ENCODE measurements at regions not wholly inside any gene's neighbourhood (a gene's known extent, or its start where the extent isn't known, plus 50 kb on each side); places are given as distances from the start of the nearest gene placed in this dataset.

- TF ChIP-seq, protein P1, sequence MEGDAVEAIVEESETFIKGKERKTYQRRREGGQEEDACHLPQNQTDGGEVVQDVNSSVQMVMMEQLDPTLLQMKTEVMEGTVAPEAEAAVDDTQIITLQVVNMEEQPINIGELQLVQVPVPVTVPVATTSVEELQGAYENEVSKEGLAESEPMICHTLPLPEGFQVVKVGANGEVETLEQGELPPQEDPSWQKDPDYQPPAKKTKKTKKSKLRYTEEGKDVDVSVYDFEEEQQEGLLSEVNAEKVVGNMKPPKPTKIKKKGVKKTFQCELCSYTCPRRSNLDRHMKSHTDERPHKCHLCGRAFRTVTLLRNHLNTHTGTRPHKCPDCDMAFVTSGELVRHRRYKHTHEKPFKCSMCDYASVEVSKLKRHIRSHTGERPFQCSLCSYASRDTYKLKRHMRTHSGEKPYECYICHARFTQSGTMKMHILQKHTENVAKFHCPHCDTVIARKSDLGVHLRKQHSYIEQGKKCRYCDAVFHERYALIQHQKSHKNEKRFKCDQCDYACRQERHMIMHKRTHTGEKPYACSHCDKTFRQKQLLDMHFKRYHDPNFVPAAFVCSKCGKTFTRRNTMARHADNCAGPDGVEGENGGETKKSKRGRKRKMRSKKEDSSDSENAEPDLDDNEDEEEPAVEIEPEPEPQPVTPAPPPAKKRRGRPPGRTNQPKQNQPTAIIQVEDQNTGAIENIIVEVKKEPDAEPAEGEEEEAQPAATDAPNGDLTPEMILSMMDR (IDR thresholded peaks at IDR 0.05; ENCODE audit: control insufficient read depth, insufficient read depth, low read depth, low read length, missing control alignments) = no peak
- DNase-seq (ENCODE audit: low read depth) = no peak
- H3K4me3 ChIP-seq (ENCODE audit: control insufficient read depth, low read depth, low read length) = no peak overlapping the region
These were observed 549.7 kb upstream of the TMEM132C start for GRCh38 chr12:127717278-127717677.

- TF ChIP-seq, protein P1 (IDR thresholded peaks at IDR 0.05; ENCODE audit: control insufficient read depth, insufficient read depth, low read depth, low read length, missing control alignments) = no peak
- no peak for DNase-seq (ENCODE audit: low read depth)
- no peak overlapping the region for H3K4me3 ChIP-seq (ENCODE audit: control insufficient read depth, low read depth, low read length)
These were observed 546.6 kb upstream of the TMEM132C start for GRCh38 chr12:127720334-127720733.

DNA sequence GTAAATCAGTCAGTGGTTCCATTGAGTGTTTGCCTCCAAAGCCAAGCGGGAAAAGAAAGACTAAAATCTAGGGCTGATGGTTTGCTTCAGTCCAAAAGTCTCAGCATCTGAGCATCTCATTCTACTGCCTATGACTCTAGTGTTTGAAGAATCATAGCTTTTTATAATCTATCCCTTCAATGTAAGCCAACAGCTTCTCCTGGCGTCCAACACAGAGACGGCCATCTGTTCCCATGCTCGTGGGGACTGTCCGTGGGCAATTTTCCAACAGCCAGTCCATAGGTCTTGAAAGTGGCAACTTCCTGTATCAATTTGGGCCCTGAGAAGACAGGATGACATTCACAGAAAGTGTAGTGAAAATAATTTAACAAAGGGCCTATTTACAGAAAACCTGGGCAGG, 544.4 kb upstream of the TMEM132C start:
- no peak for DNase-seq (ENCODE audit: low read depth)
- no peak overlapping the region for H3K4me3 ChIP-seq (ENCODE audit: control insufficient read depth, low read depth, low read length)
- TF ChIP-seq, protein P1 (IDR thresholded peaks at IDR 0.05; ENCODE audit: control insufficient read depth, insufficient read depth, low read depth, low read length, missing control alignments) = no peak

DNA sequence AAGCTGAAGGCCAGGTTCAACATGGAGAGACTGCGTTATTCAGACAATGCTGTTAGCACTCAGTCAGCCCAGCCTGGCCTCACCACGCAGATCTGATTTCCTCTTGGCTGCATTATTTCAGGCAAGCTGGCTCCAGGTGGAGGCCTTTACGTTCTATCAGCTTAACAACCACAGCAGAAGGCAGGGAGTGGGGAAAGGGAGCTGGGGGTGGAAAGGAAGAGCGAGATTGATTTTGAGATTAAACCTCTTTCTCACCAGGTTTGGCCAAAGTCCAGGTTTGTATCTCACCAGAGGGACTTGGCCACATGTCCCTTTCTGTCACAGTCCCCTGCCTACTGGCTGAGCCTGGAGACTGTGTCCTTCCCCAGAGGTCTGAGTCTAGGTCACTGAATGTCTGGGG, 543.7 kb upstream of the TMEM132C start:
- no peak for DNase-seq (ENCODE audit: low read depth)
- TF ChIP-seq, protein P1 (IDR thresholded peaks at IDR 0.05; ENCODE audit: control insufficient read depth, insufficient read depth, low read depth, low read length, missing control alignments) = no peak
- H3K4me3 ChIP-seq (ENCODE audit: control insufficient read depth, low read depth, low read length) = no peak overlapping the region

GRCh38 chr12:127726671-127727315, 540.2 kb upstream of the TMEM132C start:
- no peak overlapping the region for H3K4me3 ChIP-seq (ENCODE audit: control insufficient read depth, low read depth, low read length)
- DNase-seq (ENCODE audit: low read depth) = no peak

GRCh38 chr12:127728285-127728684, 538.7 kb upstream of the TMEM132C start:
- DNase-seq (ENCODE audit: low read depth) = no peak
- TF ChIP-seq, protein P1 (IDR thresholded peaks at IDR 0.05; ENCODE audit: control insufficient read depth, insufficient read depth, low read depth, low read length, missing control alignments) = no peak
- no peak overlapping the region for H3K4me3 ChIP-seq (ENCODE audit: control insufficient read depth, low read depth, low read length)

More at GRCh38 chr12:127726671-127727315, 540.2 kb upstream of the TMEM132C start:
- TF ChIP-seq, protein P1 (IDR thresholded peaks at IDR 0.05; ENCODE audit: control insufficient read depth, insufficient read depth, low read depth, low read length, missing control alignments) = no peak
